ENCODE measurements at regions not wholly inside any gene's neighbourhood (a gene's known extent, or its start where the extent isn't known, plus 50 kb on each side); places are given as distances from the start of the nearest gene placed in this dataset.

DNA sequence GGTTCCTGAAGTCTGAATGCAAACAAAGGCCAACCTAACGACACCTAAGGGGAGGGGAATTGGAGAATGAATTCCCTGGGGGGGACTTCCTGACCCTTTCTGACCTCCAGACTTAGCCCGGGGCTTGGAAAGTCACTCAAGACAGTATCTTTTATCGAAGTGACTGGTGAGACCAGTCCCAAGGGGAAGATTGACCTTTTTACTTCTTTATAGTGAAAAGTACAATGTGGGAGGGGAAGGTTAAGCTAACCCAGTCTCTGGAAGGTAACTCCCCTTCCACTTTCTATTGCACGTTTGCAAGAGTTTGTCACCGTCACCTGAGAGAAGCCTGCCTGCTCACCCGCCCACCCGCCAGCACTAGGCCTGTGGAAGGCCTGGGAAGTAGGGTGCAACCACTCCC, 111.9 kb downstream of the EFNB2 start:
- Histone ChIP-seq H3K36me3 (ENCODE audit: low read depth) (no peaks in the 10 kb centered on the region), H3K27me3 (ENCODE audit: insufficient read depth, poor library complexity, severe bottlenecking) (no peaks in the 10 kb centered on the region), H3K4me3 (ENCODE audit: severe bottlenecking) (no peak overlapping the region), H3K9me3 (ENCODE audit: severe bottlenecking) (no peaks in the 10 kb centered on the region), H3K4me1 (ENCODE audit: insufficient read depth, poor library complexity, severe bottlenecking) (no peaks in the 10 kb centered on the region), H3K27ac (ENCODE audit: poor library complexity, severe bottlenecking) (no peak overlapping the region)
- ATAC-seq (ENCODE audit: low read depth) (no peak), DNase-seq (ENCODE audit: low spot score) (no peak)
- TF ChIP-seq, protein P1, sequence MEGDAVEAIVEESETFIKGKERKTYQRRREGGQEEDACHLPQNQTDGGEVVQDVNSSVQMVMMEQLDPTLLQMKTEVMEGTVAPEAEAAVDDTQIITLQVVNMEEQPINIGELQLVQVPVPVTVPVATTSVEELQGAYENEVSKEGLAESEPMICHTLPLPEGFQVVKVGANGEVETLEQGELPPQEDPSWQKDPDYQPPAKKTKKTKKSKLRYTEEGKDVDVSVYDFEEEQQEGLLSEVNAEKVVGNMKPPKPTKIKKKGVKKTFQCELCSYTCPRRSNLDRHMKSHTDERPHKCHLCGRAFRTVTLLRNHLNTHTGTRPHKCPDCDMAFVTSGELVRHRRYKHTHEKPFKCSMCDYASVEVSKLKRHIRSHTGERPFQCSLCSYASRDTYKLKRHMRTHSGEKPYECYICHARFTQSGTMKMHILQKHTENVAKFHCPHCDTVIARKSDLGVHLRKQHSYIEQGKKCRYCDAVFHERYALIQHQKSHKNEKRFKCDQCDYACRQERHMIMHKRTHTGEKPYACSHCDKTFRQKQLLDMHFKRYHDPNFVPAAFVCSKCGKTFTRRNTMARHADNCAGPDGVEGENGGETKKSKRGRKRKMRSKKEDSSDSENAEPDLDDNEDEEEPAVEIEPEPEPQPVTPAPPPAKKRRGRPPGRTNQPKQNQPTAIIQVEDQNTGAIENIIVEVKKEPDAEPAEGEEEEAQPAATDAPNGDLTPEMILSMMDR (IDR thresholded peaks at IDR 0.05; ENCODE audit: poor library complexity, severe bottlenecking), result no peak

DNA sequence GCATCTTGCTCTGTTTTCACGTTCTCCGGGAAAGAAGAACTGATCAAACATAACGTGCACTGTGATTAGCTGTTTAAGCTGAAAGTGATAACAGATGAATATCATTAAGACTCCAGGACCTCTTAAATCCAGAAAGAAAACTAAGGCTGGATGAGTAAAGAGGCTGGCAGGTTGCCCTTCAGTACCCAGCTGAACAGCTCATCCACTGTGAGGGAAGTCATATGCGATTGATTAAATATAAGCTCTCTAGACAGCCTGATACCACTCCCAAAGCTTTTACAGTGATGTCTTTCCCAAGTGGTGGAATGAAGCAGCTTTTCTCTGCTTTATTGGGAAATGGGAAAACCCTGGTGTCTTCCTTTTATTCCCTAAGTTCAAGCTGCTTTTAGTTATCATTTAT, 116.9 kb downstream of the EFNB2 start:
- DNase-seq (ENCODE audit: low spot score) (no peak), ATAC-seq (ENCODE audit: low read depth) (no peak)
- H3K4me3 ChIP-seq (ENCODE audit: severe bottlenecking), result no peak overlapping the region
- H3K36me3 ChIP-seq (ENCODE audit: low read depth), result no peaks in the 10 kb centered on the region
- TF ChIP-seq, protein P1 (IDR thresholded peaks at IDR 0.05; ENCODE audit: poor library complexity, severe bottlenecking), result no peak
- no peaks in the 10 kb centered on the region for H3K4me1 ChIP-seq (ENCODE audit: insufficient read depth, poor library complexity, severe bottlenecking)
- no peaks in the 10 kb centered on the region for H3K27me3 ChIP-seq (ENCODE audit: insufficient read depth, poor library complexity, severe bottlenecking)
- H3K9me3 ChIP-seq (ENCODE audit: severe bottlenecking), result no peaks in the 10 kb centered on the region
- H3K27ac ChIP-seq (ENCODE audit: poor library complexity, severe bottlenecking), result no peak overlapping the region

DNA sequence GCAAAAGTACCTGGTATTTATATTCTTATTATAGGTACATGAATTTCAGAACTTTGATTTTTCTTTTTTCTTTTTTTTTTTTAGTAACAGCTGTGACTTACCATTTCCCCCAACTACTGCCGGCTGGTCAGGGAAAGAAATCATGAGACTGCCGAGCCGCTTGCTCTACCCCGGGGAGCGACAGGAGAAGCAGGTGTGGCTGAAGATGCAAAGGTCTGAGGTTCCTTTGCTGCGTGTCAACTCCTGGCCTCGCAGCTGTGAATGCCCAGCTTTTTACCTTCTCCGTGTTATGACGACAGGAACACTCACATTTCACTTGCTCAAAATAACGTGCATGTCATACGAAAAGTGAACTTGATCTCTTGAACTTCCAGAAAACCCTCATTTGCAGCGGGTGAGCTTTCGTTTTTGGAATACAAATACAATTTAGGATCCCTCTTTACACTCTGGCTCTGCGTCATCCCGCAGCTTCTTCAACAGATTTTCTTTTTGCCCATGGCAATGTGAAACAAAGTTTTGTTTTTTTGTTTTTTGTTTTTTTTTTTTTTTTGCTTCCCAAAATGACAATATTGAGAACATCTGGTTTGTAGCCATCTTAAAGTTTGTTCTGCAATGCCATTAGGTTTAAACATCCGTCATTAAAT, 117.9 kb downstream of the EFNB2 start:
- H3K4me1 ChIP-seq (ENCODE audit: insufficient read depth, poor library complexity, severe bottlenecking), result no peaks in the 10 kb centered on the region
- no peaks in the 10 kb centered on the region for H3K9me3 ChIP-seq (ENCODE audit: severe bottlenecking)
- no peaks in the 10 kb centered on the region for H3K36me3 ChIP-seq (ENCODE audit: low read depth)
- DNase-seq (ENCODE audit: low spot score) (no peak), ATAC-seq (ENCODE audit: low read depth) (no peak)
- H3K27ac ChIP-seq (ENCODE audit: poor library complexity, severe bottlenecking), result no peak overlapping the region
- TF ChIP-seq, protein P1 (IDR thresholded peaks at IDR 0.05; ENCODE audit: poor library complexity, severe bottlenecking), result no peak
- H3K27me3 ChIP-seq (ENCODE audit: insufficient read depth, poor library complexity, severe bottlenecking), result no peaks in the 10 kb centered on the region
- H3K4me3 ChIP-seq (ENCODE audit: severe bottlenecking), result no peak overlapping the region

DNA sequence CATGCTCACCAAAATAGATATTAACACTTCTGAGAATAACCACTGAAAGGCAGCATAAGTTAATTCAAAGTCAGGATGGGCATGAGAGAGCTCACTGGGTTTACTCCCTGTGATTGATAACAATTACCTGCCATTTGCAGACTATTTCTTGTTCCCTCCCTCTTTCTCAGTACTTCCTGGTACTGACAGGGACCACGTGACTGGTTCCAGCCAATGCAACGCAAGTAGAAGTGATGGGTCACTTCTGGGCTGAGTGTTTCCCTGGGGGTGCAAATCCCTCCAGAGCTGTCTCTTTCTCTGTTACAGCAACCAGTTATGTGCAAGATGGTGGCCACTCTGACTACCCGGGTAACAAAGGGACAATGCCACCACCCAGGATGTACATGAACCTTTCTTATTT, 118.8 kb downstream of the EFNB2 start:
- Histone ChIP-seq H3K27me3 (ENCODE audit: insufficient read depth, poor library complexity, severe bottlenecking) (no peaks in the 10 kb centered on the region), H3K4me1 (ENCODE audit: insufficient read depth, poor library complexity, severe bottlenecking) (no peaks in the 10 kb centered on the region), H3K9me3 (ENCODE audit: severe bottlenecking) (no peaks in the 10 kb centered on the region), H3K4me3 (ENCODE audit: severe bottlenecking) (no peak overlapping the region), H3K27ac (ENCODE audit: poor library complexity, severe bottlenecking) (no peak overlapping the region), H3K36me3 (ENCODE audit: low read depth) (no peaks in the 10 kb centered on the region)
- TF ChIP-seq, protein P1 (IDR thresholded peaks at IDR 0.05; ENCODE audit: poor library complexity, severe bottlenecking), result no peak
- no peak for DNase-seq (ENCODE audit: low spot score)
- no peak for ATAC-seq (ENCODE audit: low read depth)

DNA sequence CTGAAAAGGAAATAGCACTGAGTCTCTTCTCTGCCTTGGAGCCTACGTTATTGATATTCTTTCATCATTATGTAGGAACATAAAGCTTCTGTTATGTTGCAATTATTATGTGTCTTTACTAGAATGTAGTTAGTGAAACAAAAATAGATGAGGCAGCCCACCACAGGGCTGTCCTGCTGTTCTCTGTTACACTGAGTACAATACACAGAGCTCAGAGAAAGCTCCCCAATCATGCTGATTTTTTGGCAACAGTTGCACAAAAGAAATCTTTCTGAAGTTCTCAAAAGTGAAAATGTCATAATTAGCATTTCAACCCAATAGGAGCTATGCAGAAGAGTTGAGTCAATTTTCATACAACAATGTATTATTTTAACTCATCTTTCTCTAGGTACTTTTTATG, 119.5 kb downstream of the EFNB2 start:
- Histone ChIP-seq H3K9me3 (ENCODE audit: severe bottlenecking) (no peaks in the 10 kb centered on the region), H3K27ac (ENCODE audit: poor library complexity, severe bottlenecking) (no peak overlapping the region), H3K4me1 (ENCODE audit: insufficient read depth, poor library complexity, severe bottlenecking) (no peaks in the 10 kb centered on the region), H3K4me3 (ENCODE audit: severe bottlenecking) (no peak overlapping the region), H3K36me3 (ENCODE audit: low read depth) (no peaks in the 10 kb centered on the region), H3K27me3 (ENCODE audit: insufficient read depth, poor library complexity, severe bottlenecking) (no peaks in the 10 kb centered on the region)
- DNase-seq (ENCODE audit: low spot score), result no peak
- TF ChIP-seq, protein P1 (IDR thresholded peaks at IDR 0.05; ENCODE audit: poor library complexity, severe bottlenecking), result no peak
- no peak for ATAC-seq (ENCODE audit: low read depth)

All from RWPE2 (cell line).